Gastroesophageal sphincter (tissue), 4 donors: ENCODE measurements at regions not wholly inside any gene's neighbourhood (a gene's known extent, or its start where the extent isn't known, plus 50 kb on each side); places are given as distances from the start of the nearest gene placed in this dataset.
A peak's percentile ranks its signal among the peaks of the same experiment; 100 is the strongest.

Experiments
- ATAC-seq: fragments of 150-250 bp; one replicate; pipeline ENCODE4 v1.9.1; 2016; ENCODE audit warnings: mild to moderate bottlenecking, moderate library complexity
- H3K27ac ChIP-seq, 4 donors: fragments of 200-600 bp; sonication (generic) in 3 of 4; 1 replicate in 3 of 4; 2 replicates in 1 of 4; pipeline ENCODE4 v1.5.1; 2016 to 2019
- H3K27me3 ChIP-seq: fragments of 200-600 bp; sonication (generic); one replicate; pipeline ENCODE4 v1.5.1; 2019
- H3K36me3 ChIP-seq, 2 donors: fragments of 200-600 bp; sonication (generic); one replicate each; pipeline ENCODE4 v1.5.1; 2019; ENCODE audit warnings: control low read depth in 1 of 2
- H3K4me1 ChIP-seq, 3 donors: fragments of 200-600 bp; sonication (generic); 1 replicate in 2 of 3; 2 replicates in 1 of 3; pipeline ENCODE4 v1.5.1; 2016 to 2019; ENCODE audit warnings: control low read depth in 2 of 3
- H3K4me3 ChIP-seq, 2 donors: fragments of 200-600 bp; sonication (generic); one replicate each; pipeline ENCODE4 v1.5.1; 2019; ENCODE audit warnings: mild to moderate bottlenecking in 1 of 2, moderate library complexity in 1 of 2
- H3K9me3 ChIP-seq, 3 donors: fragments of 200-600 bp; sonication (generic); one replicate each; pipeline ENCODE4 v1.5.1; 2017 to 2019; ENCODE audit warnings: control low read depth in 2 of 3
- CTCF ChIP-seq, 4 experiments: fragments of 200-600 bp in 2 of 4; fragments of 450-650 bp in 2 of 4; sonication (generic) in 1 of 4; IDR thresholded peaks; one replicate each; pipeline ENCODE4 v1.5.1; 2017 to 2019; ENCODE audit warnings: antibody characterized with exemption in 4 of 4, mild to moderate bottlenecking in 2 of 4, moderate library complexity in 2 of 4
- EP300 ChIP-seq: sonication (generic); formaldehyde crosslinking; IDR thresholded peaks from one replicate; pipeline ENCODE4 v1.6.1; 2017; ENCODE audit warnings: antibody characterized with exemption, mild to moderate bottlenecking
- POLR2A ChIP-seq, 2 donors: fragments of 450-650 bp; IDR thresholded peaks; one replicate each; pipeline ENCODE4 v1.6.1; 2017; ENCODE audit warnings: antibody characterized with exemption in 2 of 2, mild to moderate bottlenecking in 2 of 2, moderate library complexity in 1 of 2
- POLR2AphosphoS5 ChIP-seq: sonication (generic); formaldehyde crosslinking; IDR thresholded peaks from one replicate; pipeline ENCODE4 v1.6.1; 2017; ENCODE audit warnings: antibody characterized with exemption
- WGBS, 2 donors: methylation state at CpG; one replicate each; pipeline ENCODE4 v1.1.5; 2018; ENCODE audit warnings: low coverage in 1 of 2; 5-methylcytosine and 5-hydroxymethylcytosine counted together

GRCh38 chr7:52091101-52091500 is 774.5 kb upstream of the COBL start:
- no peaks in the 10 kb centered on the region for H3K36me3 ChIP-seq
- H3K4me1 ChIP-seq = peaks cover 0 to 7% (median 0%) of the 10 kb centered on the region in 3 donors
- WGBS, 2 donors = 59 to 71% methylated on average over 5 to 6 of the region's 6 CpGs
- no peak for ATAC-seq
- H3K4me3 ChIP-seq = no peak overlapping the region
- no peak overlapping the region for H3K27ac ChIP-seq
- no peak for TF ChIP-seq CTCF (IDR thresholded peaks at IDR 0.05)
- TF ChIP-seq POLR2AphosphoS5 = no peak
- TF ChIP-seq EP300 = no peak
- TF ChIP-seq POLR2A (IDR thresholded peaks at IDR 0.05) = no peak
- H3K27me3 ChIP-seq = peaks cover 16% of the 10 kb centered on the region
- peaks cover 0 to 6% (median 0%) of the 10 kb centered on the region in 3 donors for H3K9me3 ChIP-seq

GRCh38 chr7:52088008-52088901 is 771.6 kb upstream of the COBL start:
- WGBS, 2 donors = 24 to 42% methylated on average over 16 to 25 of the region's 49 CpGs

GRCh38 chr7:52085610-52086009 is 769.0 kb upstream of the COBL start:
- Histone ChIP-seq H3K4me3 (no peak overlapping the region), H3K4me1 (peaks cover 0 to 7% (median 0%) of the 10 kb centered on the region in 3 donors), H3K36me3 (no peaks in the 10 kb centered on the region), H3K27ac (no peak overlapping the region), H3K27me3 (peaks cover 16% of the 10 kb centered on the region), H3K9me3 (no peaks in the 10 kb centered on the region)
- WGBS, 2 donors = 75 to 80% methylated on average over 1 to 2 of the region's 2 CpGs
- TF ChIP-seq POLR2AphosphoS5 (no peak), CTCF (IDR thresholded peaks at IDR 0.05) (no peak), POLR2A (IDR thresholded peaks at IDR 0.05) (no peak), EP300 (no peak)
- ATAC-seq = no peak

More at GRCh38 chr7:52088008-52088901, 771.6 kb upstream of the COBL start:
- Histone ChIP-seq H3K4me3 (peak overlapping the region in 1 of 2 donors; percentile 38), H3K27me3 (peaks cover 16% of the 10 kb centered on the region), H3K9me3 (no peaks in the 10 kb centered on the region), H3K36me3 (no peaks in the 10 kb centered on the region), H3K4me1 (peaks cover 0 to 7% (median 0%) of the 10 kb centered on the region in 3 donors), H3K27ac (no peak overlapping the region)
- ATAC-seq = no peak
- TF ChIP-seq EP300 (no peak), CTCF (IDR thresholded peaks at IDR 0.05) (no peak), POLR2AphosphoS5 (no peak), POLR2A (IDR thresholded peaks at IDR 0.05) (no peak)

- Histone ChIP-seq H3K27ac (no peak overlapping the region), H3K36me3 (no peaks in the 10 kb centered on the region), H3K4me3 (no peak overlapping the region), H3K27me3 (no peaks in the 10 kb centered on the region), H3K4me1 (no peaks in the 10 kb centered on the region), H3K9me3 (no peaks in the 10 kb centered on the region)
- ATAC-seq = no peak
- 29 to 42% methylated on average over 2 of the region's 2 CpGs for WGBS, 2 donors
- TF ChIP-seq EP300 = no peak
- no peak for TF ChIP-seq POLR2A (IDR thresholded peaks at IDR 0.05)
These were observed 763.9 kb upstream of the COBL start for GRCh38 chr7:52080493-52080892.

- no peak overlapping the region for H3K27ac ChIP-seq
- H3K27me3 ChIP-seq = no peaks in the 10 kb centered on the region
- H3K36me3 ChIP-seq = no peaks in the 10 kb centered on the region
- no peak for ATAC-seq
- TF ChIP-seq CTCF (IDR thresholded peaks at IDR 0.05) (no peak), POLR2A (IDR thresholded peaks at IDR 0.05) (no peak), EP300 (no peak), POLR2AphosphoS5 (no peak)
- H3K4me1 ChIP-seq = no peaks in the 10 kb centered on the region
- H3K4me3 ChIP-seq = no peak overlapping the region
- no peaks in the 10 kb centered on the region for H3K9me3 ChIP-seq
These were observed 763.1 kb upstream of the COBL start for GRCh38 chr7:52079726-52080125.
